SU-DHL-6 (cell line): ENCODE measurements at regions not wholly inside any gene's neighbourhood (a gene's known extent, or its start where the extent isn't known, plus 50 kb on each side); places are given as distances from the start of the nearest gene placed in this dataset.

Experiments used
- H2AFZ ChIP-seq: fragments of 200-600 bp; sonication (generic); 2 replicates; pipeline ENCODE4 v1.6.1; 2014; ENCODE audit warnings: low read depth, mild to moderate bottlenecking, moderate library complexity, mixed read lengths, antibody characterized with exemption, low read length; ENCODE audit not compliant: severe bottlenecking
- H3F3A ChIP-seq: fragments of 200-600 bp; shearing (Covaris generic); 2 replicates; pipeline ENCODE4 v1.6.0; 2016; ENCODE audit warnings: antibody characterized with exemption, mild to moderate bottlenecking; ENCODE audit not compliant: insufficient read depth
- H3K27ac ChIP-seq: fragments of 200-600 bp; sonication (generic); 2 replicates; pipeline ENCODE4 v1.5.1; 2016; ENCODE audit warnings: low read depth, mild to moderate bottlenecking, low read length, moderate library complexity, mixed read lengths
- H3K27me3 ChIP-seq: fragments of 200-600 bp; sonication (generic), shearing (Covaris generic); 2 replicates; pipeline ENCODE4 v1.6.0; 2014; ENCODE audit warnings: mild to moderate bottlenecking, low read length
- H3K36me3 ChIP-seq: fragments of 200-600 bp; sonication (generic); 2 replicates; pipeline ENCODE4 v1.6.1; 2014; ENCODE audit warnings: mild to moderate bottlenecking, low read length, mixed read lengths
- H3K4me2 ChIP-seq: fragments of 300-600, 200-600 bp; shearing (Covaris generic), sonication (generic); 2 replicates; pipeline ENCODE4 v1.6.0; 2014; ENCODE audit warnings: low read length, low read depth, mild to moderate bottlenecking; ENCODE audit not compliant: poor library complexity, severe bottlenecking
- H3K4me3 ChIP-seq: fragments of 200-600 bp; sonication (generic); 2 replicates; pipeline ENCODE4 v1.5.1; 2014; ENCODE audit warnings: antibody characterized with exemption, low read length, mild to moderate bottlenecking, mixed read lengths; ENCODE audit not compliant: insufficient read depth, poor library complexity, severe bottlenecking
- H3K79me2 ChIP-seq: fragments of 200-600 bp; sonication (generic); 2 replicates; pipeline ENCODE4 v1.6.1; 2014; ENCODE audit warnings: mild to moderate bottlenecking, low read length, moderate library complexity; ENCODE audit not compliant: insufficient read depth
- H3K9ac ChIP-seq: fragments of 200-600 bp; sonication (generic); 2 replicates; pipeline ENCODE4 v1.7.0; 2014; ENCODE audit warnings: mild to moderate bottlenecking, low read length
- H3K9me2 ChIP-seq: fragments of 200-600 bp; sonication (generic); replicated peaks from 2 replicates; pipeline ENCODE4 v1.6.1; 2014; ENCODE audit warnings: low read length; ENCODE audit not compliant: insufficient read depth
- H3K9me3 ChIP-seq: fragments of 200-600 bp; sonication (generic); 2 replicates; pipeline ENCODE4 v1.6.1; 2014; ENCODE audit warnings: low read length, mixed read lengths; ENCODE audit not compliant: insufficient read depth
- H4K20me1 ChIP-seq: fragments of 200-600 bp; sonication (generic); 2 replicates; pipeline ENCODE4 v1.6.1; 2014; ENCODE audit warnings: low read depth, mild to moderate bottlenecking, antibody characterized with exemption, low read length, moderate library complexity, mixed read lengths
- EZH2phosphoT487 ChIP-seq: fragments of 200-600 bp; sonication (generic), shearing (Covaris generic); conservative IDR thresholded peaks from 2 replicates; pipeline ENCODE4 v1.6.1; 2018; ENCODE audit warnings: mild to moderate bottlenecking, antibody characterized with exemption, low read length, moderate library complexity, mixed read lengths
- TF ChIP-seq, protein P1 (sequence below): fragments of 200-600 bp; sonication (generic); IDR thresholded peaks from one replicate; pipeline ENCODE4 v1.5.1; 2017; ENCODE audit warnings: antibody characterized with exemption, mild to moderate bottlenecking, low read length, moderate library complexity; ENCODE audit not compliant: insufficient read depth, poor library complexity, severe bottlenecking

DNA sequence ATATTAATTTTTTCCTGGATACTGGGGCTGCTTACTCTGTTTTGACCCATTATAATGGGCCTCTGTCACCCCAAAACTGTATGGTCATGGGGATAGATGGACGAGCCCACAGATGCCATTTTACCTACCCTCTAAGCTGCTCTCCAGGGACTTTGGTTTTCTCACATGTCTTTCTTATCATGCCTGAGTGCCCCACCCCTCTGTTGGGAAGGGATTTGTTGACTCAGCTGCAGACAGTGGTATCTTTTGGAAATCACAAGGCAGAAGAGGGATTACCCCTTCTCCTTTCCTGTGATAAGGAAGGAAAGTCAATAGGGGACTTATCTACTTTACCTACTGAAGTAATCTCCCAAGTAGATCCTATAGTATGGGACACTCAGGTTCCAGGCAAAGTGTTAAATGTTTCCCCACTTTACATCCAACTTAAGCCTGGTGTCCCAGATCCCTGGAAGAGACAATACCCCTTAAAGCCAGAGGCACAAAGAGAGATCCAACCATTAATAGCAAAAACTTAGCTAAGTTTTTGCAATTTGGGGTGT, 182.7 kb downstream of the RNF152 start:
- H3K79me2 ChIP-seq = no peaks in the 10 kb centered on the region
- no peaks in the 10 kb centered on the region for H3K27me3 ChIP-seq
- H3K9me2 ChIP-seq = no peaks in the 10 kb centered on the region
- no peak overlapping the region for H2AFZ ChIP-seq
- H3K27ac ChIP-seq = no peak overlapping the region
- H3K9ac ChIP-seq = no peak overlapping the region
- TF ChIP-seq, protein P1, sequence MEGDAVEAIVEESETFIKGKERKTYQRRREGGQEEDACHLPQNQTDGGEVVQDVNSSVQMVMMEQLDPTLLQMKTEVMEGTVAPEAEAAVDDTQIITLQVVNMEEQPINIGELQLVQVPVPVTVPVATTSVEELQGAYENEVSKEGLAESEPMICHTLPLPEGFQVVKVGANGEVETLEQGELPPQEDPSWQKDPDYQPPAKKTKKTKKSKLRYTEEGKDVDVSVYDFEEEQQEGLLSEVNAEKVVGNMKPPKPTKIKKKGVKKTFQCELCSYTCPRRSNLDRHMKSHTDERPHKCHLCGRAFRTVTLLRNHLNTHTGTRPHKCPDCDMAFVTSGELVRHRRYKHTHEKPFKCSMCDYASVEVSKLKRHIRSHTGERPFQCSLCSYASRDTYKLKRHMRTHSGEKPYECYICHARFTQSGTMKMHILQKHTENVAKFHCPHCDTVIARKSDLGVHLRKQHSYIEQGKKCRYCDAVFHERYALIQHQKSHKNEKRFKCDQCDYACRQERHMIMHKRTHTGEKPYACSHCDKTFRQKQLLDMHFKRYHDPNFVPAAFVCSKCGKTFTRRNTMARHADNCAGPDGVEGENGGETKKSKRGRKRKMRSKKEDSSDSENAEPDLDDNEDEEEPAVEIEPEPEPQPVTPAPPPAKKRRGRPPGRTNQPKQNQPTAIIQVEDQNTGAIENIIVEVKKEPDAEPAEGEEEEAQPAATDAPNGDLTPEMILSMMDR = no peak
- H3F3A ChIP-seq = no peaks in the 10 kb centered on the region
- H3K4me2 ChIP-seq = no peak overlapping the region
- no peaks in the 10 kb centered on the region for H3K36me3 ChIP-seq
- no peak overlapping the region for H3K4me3 ChIP-seq
- no peaks in the 10 kb centered on the region for H3K9me3 ChIP-seq
- no peaks in the 10 kb centered on the region for H4K20me1 ChIP-seq

GRCh38 chr18:61706276-61706915, 186.4 kb downstream of the RNF152 start:
- H3K27me3 ChIP-seq = no peaks in the 10 kb centered on the region
- H2AFZ ChIP-seq = no peak overlapping the region
- no peaks in the 10 kb centered on the region for H3F3A ChIP-seq
- no peaks in the 10 kb centered on the region for H4K20me1 ChIP-seq
- H3K36me3 ChIP-seq = no peaks in the 10 kb centered on the region
- no peaks in the 10 kb centered on the region for H3K9me3 ChIP-seq
- H3K4me2 ChIP-seq = no peak overlapping the region
- H3K4me3 ChIP-seq = no peak overlapping the region
- H3K79me2 ChIP-seq = no peaks in the 10 kb centered on the region
- H3K27ac ChIP-seq = no peak overlapping the region
- no peak overlapping the region for H3K9ac ChIP-seq
- TF ChIP-seq, protein P1 = no peak
- no peak for TF ChIP-seq EZH2phosphoT487
- no peaks in the 10 kb centered on the region for H3K9me2 ChIP-seq

GRCh38 chr18:61703508-61703907, 189.3 kb downstream of the RNF152 start:
- no peaks in the 10 kb centered on the region for H3K79me2 ChIP-seq
- no peaks in the 10 kb centered on the region for H3K27me3 ChIP-seq
- no peak overlapping the region for H3K4me2 ChIP-seq
- no peaks in the 10 kb centered on the region for H3F3A ChIP-seq
- no peaks in the 10 kb centered on the region for H3K36me3 ChIP-seq
- no peaks in the 10 kb centered on the region for H3K9me3 ChIP-seq
- H3K4me3 ChIP-seq = no peak overlapping the region
- no peak overlapping the region for H2AFZ ChIP-seq
- H4K20me1 ChIP-seq = no peaks in the 10 kb centered on the region
- H3K27ac ChIP-seq = no peak overlapping the region
- H3K9ac ChIP-seq = no peak overlapping the region
- TF ChIP-seq, protein P1 = no peak
- no peak for TF ChIP-seq EZH2phosphoT487
- no peaks in the 10 kb centered on the region for H3K9me2 ChIP-seq
